DND-41 (cell line): ENCODE measurements at regions not wholly inside any gene's neighbourhood (a gene's known extent, or its start where the extent isn't known, plus 50 kb on each side); places are given as distances from the start of the nearest gene placed in this dataset.
"Not testable (repeated sequence)": the region's sequence is repeated elsewhere in the genome, so short reads cannot be mapped to it uniquely, and the experiment has no call there.

ENCODE experiments used
- ATAC-seq: fragments of 200-7000 bp; cut with Tn5 transposase; 3 replicates; pipeline ENCODE4 v1.9.1; 2021; ENCODE audit warnings: low read depth; ENCODE audit not compliant: insufficient read depth
- DNase-seq: peaks from one replicate; pipeline ENCODE4 v3.0.0-alpha.2; 2020
- H2AFZ ChIP-seq: 2 replicates; pipeline ENCODE4 v1.6.0; 2012; ENCODE audit warnings: low read depth, low read length
- H3K27ac ChIP-seq: 2 replicates; pipeline ENCODE4 v1.5.1; 2012; ENCODE audit warnings: low read length, inconsistent platforms
- H3K27me3 ChIP-seq: fragments of 200-600 bp; sonication (generic); 2 replicates; pipeline ENCODE4 v1.6.0; 2012; ENCODE audit warnings: low read length, mild to moderate bottlenecking, inconsistent platforms; ENCODE audit not compliant: insufficient read depth, poor library complexity
- H3K36me3 ChIP-seq: 2 replicates; pipeline ENCODE4 v1.5.1; 2012; ENCODE audit warnings: low read length, inconsistent platforms; ENCODE audit not compliant: insufficient read depth
- H3K4me1 ChIP-seq: 2 replicates; pipeline ENCODE4 v1.5.1; 2012; ENCODE audit warnings: mild to moderate bottlenecking, low read length; ENCODE audit not compliant: insufficient read depth
- H3K4me2 ChIP-seq: 2 replicates; pipeline ENCODE4 v1.6.0; 2012; ENCODE audit warnings: mild to moderate bottlenecking, moderate library complexity, low read length, inconsistent platforms; ENCODE audit not compliant: insufficient read depth
- H3K4me3 ChIP-seq, 2 experiments: fragments of 200-600 bp in 1 of 2; shearing (Covaris generic) in 1 of 2; 2 replicates each; pipeline ENCODE4 v1.5.1; 2012 to 2016; ENCODE audit warnings: inconsistent platforms in 2 of 2, low read length in 2 of 2, mild to moderate bottlenecking in 2 of 2, low read depth in 1 of 2, moderate library complexity in 1 of 2
- H3K79me2 ChIP-seq: 2 replicates; pipeline ENCODE4 v1.6.0; 2012; ENCODE audit warnings: low read length, inconsistent platforms; ENCODE audit not compliant: insufficient read depth
- H3K9ac ChIP-seq: 2 replicates; pipeline ENCODE4 v1.6.0; 2012; ENCODE audit warnings: low read depth, mild to moderate bottlenecking, inconsistent platforms, low read length, moderate library complexity
- H3K9me3 ChIP-seq: 2 replicates; pipeline ENCODE4 v1.5.1; 2012; ENCODE audit warnings: low read length, moderate library complexity, mild to moderate bottlenecking, inconsistent platforms; ENCODE audit not compliant: insufficient read depth, severe bottlenecking
- H4K20me1 ChIP-seq: 2 replicates; pipeline ENCODE4 v1.6.0; 2012; ENCODE audit warnings: low read length; ENCODE audit not compliant: insufficient read depth
- EZH2 ChIP-seq: IDR thresholded peaks from 3 replicates; pipeline ENCODE4 v1.6.1; 2012; ENCODE audit warnings: borderline replicate concordance, low read depth, mild to moderate bottlenecking, moderate library complexity, low read length, inconsistent platforms; ENCODE audit not compliant: severe bottlenecking
- TF ChIP-seq, protein P1 (sequence below): IDR thresholded peaks from 2 replicates; pipeline ENCODE4 v1.5.1; 2012; ENCODE audit warnings: borderline replicate concordance, low read length, moderate library complexity, mild to moderate bottlenecking; ENCODE audit not compliant: poor library complexity, severe bottlenecking; ENCODE audit errors: extremely low read depth

GRCh38 chr2:129504646-129505045, 474.8 kb upstream of the RAB6C start:
- Histone ChIP-seq H3K9ac (no peak overlapping the region), H3K27ac (no peak overlapping the region), H2AFZ (no peak overlapping the region), H4K20me1 (no peaks in the 10 kb centered on the region), H3K27me3 (peaks cover 3% of the 10 kb centered on the region), H3K4me3 (no peak overlapping the region), H3K9me3 (no peaks in the 10 kb centered on the region), H3K4me2 (no peak overlapping the region), H3K79me2 (no peaks in the 10 kb centered on the region), H3K4me1 (no peaks in the 10 kb centered on the region), H3K36me3 (no peaks in the 10 kb centered on the region)
- ATAC-seq (no peak), DNase-seq (no peak)
- TF ChIP-seq, protein P1, sequence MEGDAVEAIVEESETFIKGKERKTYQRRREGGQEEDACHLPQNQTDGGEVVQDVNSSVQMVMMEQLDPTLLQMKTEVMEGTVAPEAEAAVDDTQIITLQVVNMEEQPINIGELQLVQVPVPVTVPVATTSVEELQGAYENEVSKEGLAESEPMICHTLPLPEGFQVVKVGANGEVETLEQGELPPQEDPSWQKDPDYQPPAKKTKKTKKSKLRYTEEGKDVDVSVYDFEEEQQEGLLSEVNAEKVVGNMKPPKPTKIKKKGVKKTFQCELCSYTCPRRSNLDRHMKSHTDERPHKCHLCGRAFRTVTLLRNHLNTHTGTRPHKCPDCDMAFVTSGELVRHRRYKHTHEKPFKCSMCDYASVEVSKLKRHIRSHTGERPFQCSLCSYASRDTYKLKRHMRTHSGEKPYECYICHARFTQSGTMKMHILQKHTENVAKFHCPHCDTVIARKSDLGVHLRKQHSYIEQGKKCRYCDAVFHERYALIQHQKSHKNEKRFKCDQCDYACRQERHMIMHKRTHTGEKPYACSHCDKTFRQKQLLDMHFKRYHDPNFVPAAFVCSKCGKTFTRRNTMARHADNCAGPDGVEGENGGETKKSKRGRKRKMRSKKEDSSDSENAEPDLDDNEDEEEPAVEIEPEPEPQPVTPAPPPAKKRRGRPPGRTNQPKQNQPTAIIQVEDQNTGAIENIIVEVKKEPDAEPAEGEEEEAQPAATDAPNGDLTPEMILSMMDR, result no peak

- H3K27ac ChIP-seq, result no peak overlapping the region
- no peak overlapping the region for H3K4me2 ChIP-seq
- DNase-seq (no peak), ATAC-seq (no peak)
- H4K20me1 ChIP-seq, result no peaks in the 10 kb centered on the region
- no peaks in the 10 kb centered on the region for H3K36me3 ChIP-seq
- H2AFZ ChIP-seq, result no peak overlapping the region
- H3K9ac ChIP-seq, result no peak overlapping the region
- no peaks in the 10 kb centered on the region for H3K27me3 ChIP-seq
- no peaks in the 10 kb centered on the region for H3K79me2 ChIP-seq
- H3K9me3 ChIP-seq, result peaks cover 9% of the 10 kb centered on the region
- no peaks in the 10 kb centered on the region for H3K4me1 ChIP-seq
- TF ChIP-seq, protein P1, result no peak
- TF ChIP-seq EZH2, result no peak
- H3K4me3 ChIP-seq, result no peak overlapping the region
These were observed 460.5 kb upstream of the RAB6C start for GRCh38 chr2:129518937-129519336.

- not testable (repeated sequence) for H2AFZ ChIP-seq, H3K4me3 ChIP-seq, H3K4me1 ChIP-seq, ATAC-seq, H3K79me2 ChIP-seq, H3K9ac ChIP-seq, DNase-seq, H3K36me3 ChIP-seq, H3K4me2 ChIP-seq, H3K27ac ChIP-seq, H4K20me1 ChIP-seq, H3K27me3 ChIP-seq, H3K9me3 ChIP-seq
These were observed 447.3 kb upstream of the RAB6C start for GRCh38 chr2:129532158-129532557.

DNA sequence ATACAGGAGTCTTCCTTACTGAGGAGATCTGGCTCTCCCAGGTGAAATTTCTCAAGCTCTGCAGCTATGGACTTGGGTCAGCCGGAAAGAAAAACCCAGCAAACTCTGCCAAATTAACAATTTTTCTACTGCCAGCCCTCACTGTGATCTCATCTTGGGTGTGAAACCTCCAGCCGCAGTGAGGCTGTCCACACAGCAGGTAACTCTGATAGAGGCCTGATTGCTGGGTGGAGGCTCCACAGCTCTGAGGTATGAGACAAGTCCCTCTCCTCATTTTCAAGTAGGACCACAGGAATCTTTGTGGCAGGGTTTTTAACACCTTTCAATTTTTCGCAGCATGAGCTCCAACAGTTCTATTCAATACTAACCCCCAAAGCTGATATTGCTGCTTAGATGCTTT, 430.6 kb upstream of the RAB6C start:
- Histone ChIP-seq H4K20me1 (no peaks in the 10 kb centered on the region), H3K4me2 (no peak overlapping the region)

More for the DNA sequence above, 430.6 kb upstream of the RAB6C start:
- H2AFZ ChIP-seq, result no peak overlapping the region
- ATAC-seq (no peak), DNase-seq (no peak)
- H3K4me3 ChIP-seq, result no peak overlapping the region
- peaks cover 9% of the 10 kb centered on the region for H3K27me3 ChIP-seq
- H3K9ac ChIP-seq, result no peak overlapping the region
- no peaks in the 10 kb centered on the region for H3K4me1 ChIP-seq
- no peak overlapping the region for H3K27ac ChIP-seq
- H3K79me2 ChIP-seq, result no peaks in the 10 kb centered on the region
- no peaks in the 10 kb centered on the region for H3K9me3 ChIP-seq
- H3K36me3 ChIP-seq, result no peaks in the 10 kb centered on the region
- TF ChIP-seq EZH2, result no peak
- TF ChIP-seq, protein P1, result no peak
